ENCODE measurements at regions not wholly inside any gene's neighbourhood (a gene's known extent, or its start where the extent isn't known, plus 50 kb on each side); places are given as distances from the start of the nearest gene placed in this dataset.
"Not testable (repeated sequence)": the region's sequence is repeated elsewhere in the genome, so short reads cannot be mapped to it uniquely, and the experiment has no call there.

- Mint-ChIP-seq H3K4me3 (no peak overlapping the region), H3K27ac (no peak overlapping the region), H3K9me3 (no peaks in the 10 kb centered on the region), H3K4me1 (no peaks in the 10 kb centered on the region), H3K36me3 (no peaks in the 10 kb centered on the region), H3K27me3 (peaks cover 20% of the 10 kb centered on the region)
Observed at GRCh38 chr5:155140646-155141045, 127.1 kb downstream of the KIF4B start.

GRCh38 chr5:155144956-155145355 is 131.4 kb downstream of the KIF4B start:
- Mint-ChIP-seq H3K36me3 (no peaks in the 10 kb centered on the region), H3K9me3 (no peaks in the 10 kb centered on the region), H3K4me3 (no peak overlapping the region), H3K27ac (no peak overlapping the region), H3K4me1 (no peaks in the 10 kb centered on the region), H3K27me3 (peaks cover 3% of the 10 kb centered on the region)

GRCh38 chr5:155147222-155147621 is 133.7 kb downstream of the KIF4B start:
- Mint-ChIP-seq H3K4me1 (no peaks in the 10 kb centered on the region), H3K27ac (no peak overlapping the region), H3K4me3 (no peak overlapping the region), H3K27me3 (peaks cover 1% of the 10 kb centered on the region), H3K9me3 (no peaks in the 10 kb centered on the region), H3K36me3 (no peaks in the 10 kb centered on the region)

- Mint-ChIP-seq H3K36me3 (no peaks in the 10 kb centered on the region), H3K4me3 (no peak overlapping the region), H3K9me3 (no peaks in the 10 kb centered on the region), H3K4me1 (no peaks in the 10 kb centered on the region), H3K27me3 (peaks cover 1% of the 10 kb centered on the region), H3K27ac (no peak overlapping the region)
Observed at GRCh38 chr5:155148694-155149093, 135.1 kb downstream of the KIF4B start.

GRCh38 chr5:155150012-155150411 is 136.5 kb downstream of the KIF4B start:
- no peaks in the 10 kb centered on the region for H3K36me3 Mint-ChIP-seq
- no peak overlapping the region for H3K4me3 Mint-ChIP-seq
- H3K9me3 Mint-ChIP-seq, result no peaks in the 10 kb centered on the region
- no peaks in the 10 kb centered on the region for H3K4me1 Mint-ChIP-seq
- no peak overlapping the region for H3K27ac Mint-ChIP-seq
- peaks cover 3% of the 10 kb centered on the region for H3K27me3 Mint-ChIP-seq

- H3K27me3 Mint-ChIP-seq, result peaks cover 3% of the 10 kb centered on the region
- no peak overlapping the region for H3K4me3 Mint-ChIP-seq
- no peaks in the 10 kb centered on the region for H3K36me3 Mint-ChIP-seq
- no peaks in the 10 kb centered on the region for H3K9me3 Mint-ChIP-seq
- H3K27ac Mint-ChIP-seq, result no peak overlapping the region
- H3K4me1 Mint-ChIP-seq, result no peaks in the 10 kb centered on the region
Observed at GRCh38 chr5:155154973-155155372, 141.4 kb downstream of the KIF4B start.

GRCh38 chr5:155163084-155163483 is 149.5 kb downstream of the KIF4B start:
- not testable (repeated sequence) for H3K27ac Mint-ChIP-seq, H3K27me3 Mint-ChIP-seq, H3K4me3 Mint-ChIP-seq, H3K9me3 Mint-ChIP-seq, H3K4me1 Mint-ChIP-seq, H3K36me3 Mint-ChIP-seq

GRCh38 chr5:155167736-155168135 is 154.2 kb downstream of the KIF4B start:
- peaks cover 7% of the 10 kb centered on the region for H3K27me3 Mint-ChIP-seq
- no peaks in the 10 kb centered on the region for H3K36me3 Mint-ChIP-seq
- H3K27ac Mint-ChIP-seq, result no peak overlapping the region
- H3K4me3 Mint-ChIP-seq, result no peak overlapping the region
- no peaks in the 10 kb centered on the region for H3K9me3 Mint-ChIP-seq
- H3K4me1 Mint-ChIP-seq, result no peaks in the 10 kb centered on the region

GRCh38 chr5:155181542-155181941 is 168.0 kb downstream of the KIF4B start:
- peaks cover 11% of the 10 kb centered on the region for H3K9me3 Mint-ChIP-seq
- no peak overlapping the region for H3K4me3 Mint-ChIP-seq
- no peaks in the 10 kb centered on the region for H3K4me1 Mint-ChIP-seq
- peaks cover 3% of the 10 kb centered on the region for H3K27me3 Mint-ChIP-seq
- no peak overlapping the region for H3K27ac Mint-ChIP-seq
- no peaks in the 10 kb centered on the region for H3K36me3 Mint-ChIP-seq

- no peak overlapping the region for H3K27ac Mint-ChIP-seq
- H3K4me3 Mint-ChIP-seq, result no peak overlapping the region
- H3K36me3 Mint-ChIP-seq, result no peaks in the 10 kb centered on the region
- H3K4me1 Mint-ChIP-seq, result no peaks in the 10 kb centered on the region
- H3K9me3 Mint-ChIP-seq, result peaks cover 5% of the 10 kb centered on the region
- peaks cover 9% of the 10 kb centered on the region for H3K27me3 Mint-ChIP-seq
Observed at GRCh38 chr5:155189476-155189875, 175.9 kb downstream of the KIF4B start.

- peaks cover 9% of the 10 kb centered on the region for H3K27me3 Mint-ChIP-seq
Observed at GRCh38 chr5:155189981-155190380, 176.4 kb downstream of the KIF4B start.

GRCh38 chr5:155193029-155193428 is 179.5 kb downstream of the KIF4B start:
- Mint-ChIP-seq H3K27me3 (peaks cover 13% of the 10 kb centered on the region), H3K36me3 (no peaks in the 10 kb centered on the region), H3K27ac (no peak overlapping the region), H3K9me3 (no peaks in the 10 kb centered on the region), H3K4me3 (no peak overlapping the region), H3K4me1 (no peaks in the 10 kb centered on the region)

More at GRCh38 chr5:155189981-155190380, 176.4 kb downstream of the KIF4B start:
- H3K4me1 Mint-ChIP-seq, result no peaks in the 10 kb centered on the region
- peaks cover 5% of the 10 kb centered on the region for H3K9me3 Mint-ChIP-seq
- H3K4me3 Mint-ChIP-seq, result no peak overlapping the region
- no peak overlapping the region for H3K27ac Mint-ChIP-seq
- no peaks in the 10 kb centered on the region for H3K36me3 Mint-ChIP-seq

GRCh38 chr5:155193483-155194107 is 180.0 kb downstream of the KIF4B start:
- H3K9me3 Mint-ChIP-seq, result no peaks in the 10 kb centered on the region
- H3K4me3 Mint-ChIP-seq, result no peak overlapping the region
- no peaks in the 10 kb centered on the region for H3K4me1 Mint-ChIP-seq
- no peak overlapping the region for H3K27ac Mint-ChIP-seq
- H3K36me3 Mint-ChIP-seq, result no peaks in the 10 kb centered on the region
- peaks cover 12% of the 10 kb centered on the region for H3K27me3 Mint-ChIP-seq

GRCh38 chr5:155200608-155201007 is 187.1 kb downstream of the KIF4B start:
- Mint-ChIP-seq H3K4me3 (no peak overlapping the region), H3K4me1 (no peaks in the 10 kb centered on the region), H3K27me3 (peaks cover 11% of the 10 kb centered on the region), H3K9me3 (peaks cover 6% of the 10 kb centered on the region), H3K27ac (no peak overlapping the region), H3K36me3 (no peaks in the 10 kb centered on the region)

- no peak overlapping the region for H3K27ac Mint-ChIP-seq
- peaks cover 4% of the 10 kb centered on the region for H3K27me3 Mint-ChIP-seq
- H3K4me1 Mint-ChIP-seq, result no peaks in the 10 kb centered on the region
- no peaks in the 10 kb centered on the region for H3K36me3 Mint-ChIP-seq
- H3K9me3 Mint-ChIP-seq, result peaks cover 4% of the 10 kb centered on the region
- H3K4me3 Mint-ChIP-seq, result no peak overlapping the region
Observed at GRCh38 chr5:155211764-155212163, 198.2 kb downstream of the KIF4B start.

GRCh38 chr5:155222393-155222792 is 208.8 kb downstream of the KIF4B start:
- no peaks in the 10 kb centered on the region for H3K4me1 Mint-ChIP-seq
- H3K27ac Mint-ChIP-seq, result no peak overlapping the region
- H3K4me3 Mint-ChIP-seq, result no peak overlapping the region
- H3K36me3 Mint-ChIP-seq, result no peaks in the 10 kb centered on the region
- H3K27me3 Mint-ChIP-seq, result no peaks in the 10 kb centered on the region
- H3K9me3 Mint-ChIP-seq, result peaks cover 5% of the 10 kb centered on the region

- Mint-ChIP-seq H3K4me1 (no peaks in the 10 kb centered on the region), H3K4me3 (no peak overlapping the region), H3K27me3 (peaks cover 1% of the 10 kb centered on the region), H3K9me3 (peaks cover under 1% of the 10 kb centered on the region), H3K36me3 (no peaks in the 10 kb centered on the region), H3K27ac (no peak overlapping the region)
Observed at GRCh38 chr5:155229135-155229534, 215.6 kb downstream of the KIF4B start.

All from activated naive CD4-positive, alpha-beta T cell treated with anti-CD3 and anti-CD28 coated beads, Interleukin-2, amount 50 U/mL, for 24 hours (primary cell).